DMS114 treated with DMSO at 0.1 percent for 48 hours (cell line): ENCODE measurements at regions not wholly inside any gene's neighbourhood (a gene's known extent, or its start where the extent isn't known, plus 50 kb on each side); places are given as distances from the start of the nearest gene placed in this dataset.
A peak's percentile ranks its signal among the peaks of the same experiment; 100 is the strongest.

ENCODE experiments used
- DNase-seq: peaks from one replicate; lab custom pipeline; 2025; ENCODE audit not compliant: unreplicated experiment; lab: John Stamatoyannopoulos, UW

GRCh38 chr18:68623342-68623741, 91.6 kb downstream of the TMX3 start:
- DNase-seq = peak; percentile 35

GRCh38 chr18:68611311-68611710, 103.6 kb downstream of the TMX3 start:
- DNase-seq = no peak

- DNase-seq = no peak
These were observed 105.9 kb downstream of the TMX3 start for GRCh38 chr18:68608851-68609490.

DNA sequence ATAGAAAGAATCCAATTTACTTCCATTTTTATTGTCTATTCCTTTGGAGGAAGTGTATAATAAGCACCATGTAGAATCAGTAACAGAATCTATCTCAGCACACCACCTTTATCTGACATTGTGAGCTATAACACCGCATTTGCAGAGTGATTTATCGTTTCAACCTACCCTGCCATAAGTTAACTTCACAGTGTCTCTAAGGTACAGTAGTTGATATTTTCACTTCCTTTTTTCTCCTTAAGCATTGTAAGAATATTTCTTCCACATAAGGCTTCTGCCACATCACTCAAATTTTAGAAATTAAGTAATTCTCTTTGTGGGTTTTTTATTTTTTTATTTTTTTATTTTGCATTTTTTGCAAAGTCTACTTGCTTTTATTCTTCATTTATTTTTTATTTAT, 107.1 kb downstream of the TMX3 start:
- DNase-seq = no peak

- no peak for DNase-seq
These were observed 110.7 kb downstream of the TMX3 start for GRCh38 chr18:68604256-68604655.

DNA sequence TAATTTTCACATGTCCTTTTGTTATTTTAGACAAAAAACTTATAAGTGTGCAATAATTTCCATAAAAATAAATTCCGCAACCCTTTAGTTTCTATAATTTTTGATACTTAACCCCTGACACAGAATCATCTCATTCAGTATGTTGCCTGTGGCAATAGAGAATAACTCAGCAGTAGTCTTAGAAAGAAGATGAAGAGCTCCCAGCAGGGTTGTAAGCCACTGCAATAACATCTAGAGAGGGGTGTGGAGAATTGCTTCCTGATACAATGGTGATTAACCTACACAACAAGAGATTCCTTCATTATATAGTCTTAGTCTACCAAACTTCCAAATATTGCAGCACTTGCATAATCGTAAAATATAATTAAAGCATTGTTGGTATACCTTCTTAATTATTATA, 118.9 kb downstream of the TMX3 start:
- no peak for DNase-seq

DNA sequence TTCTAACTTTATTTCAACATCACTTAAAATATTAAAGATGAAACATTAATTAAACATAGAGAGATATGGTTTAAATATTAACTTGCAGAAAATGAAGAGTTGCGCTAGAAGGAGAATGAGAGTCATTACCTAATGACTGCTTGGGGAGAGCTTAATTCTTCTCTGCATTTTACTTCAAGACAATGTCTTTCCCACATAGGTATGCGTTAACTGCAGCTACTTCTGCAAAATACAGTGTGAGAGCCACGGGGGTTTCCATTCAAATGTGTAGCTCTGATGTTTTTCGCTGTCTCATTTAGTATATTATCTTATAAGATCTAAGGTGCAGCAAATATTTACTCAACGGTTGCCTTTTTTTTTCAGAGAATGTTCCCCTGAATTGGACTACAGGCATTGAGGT, 126.7 kb downstream of the TMX3 start:
- DNase-seq = no peak

GRCh38 chr18:68583685-68584084, 131.2 kb downstream of the TMX3 start:
- no peak for DNase-seq

- DNase-seq = no peak
These were observed 140.6 kb downstream of the TMX3 start for GRCh38 chr18:68574311-68574710.

DNA sequence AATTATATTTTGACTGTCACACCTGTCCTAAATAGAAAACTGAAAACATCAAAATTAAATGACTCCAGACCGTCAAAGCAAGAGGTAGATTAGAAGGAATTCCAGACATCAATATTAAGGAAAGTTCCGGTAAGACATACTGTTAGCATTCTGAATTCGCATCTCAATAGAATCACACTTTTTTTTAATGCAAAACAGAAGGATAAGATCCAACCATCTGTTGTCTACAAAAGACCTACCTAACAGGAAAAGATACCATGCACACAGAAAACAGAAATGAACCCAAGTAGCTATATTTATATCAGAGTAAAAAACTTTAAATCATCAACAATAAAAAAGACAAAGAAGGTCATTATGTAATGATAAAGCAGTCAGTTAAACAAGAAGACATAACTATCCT, 145.0 kb downstream of the TMX3 start:
- no peak for DNase-seq

DNA sequence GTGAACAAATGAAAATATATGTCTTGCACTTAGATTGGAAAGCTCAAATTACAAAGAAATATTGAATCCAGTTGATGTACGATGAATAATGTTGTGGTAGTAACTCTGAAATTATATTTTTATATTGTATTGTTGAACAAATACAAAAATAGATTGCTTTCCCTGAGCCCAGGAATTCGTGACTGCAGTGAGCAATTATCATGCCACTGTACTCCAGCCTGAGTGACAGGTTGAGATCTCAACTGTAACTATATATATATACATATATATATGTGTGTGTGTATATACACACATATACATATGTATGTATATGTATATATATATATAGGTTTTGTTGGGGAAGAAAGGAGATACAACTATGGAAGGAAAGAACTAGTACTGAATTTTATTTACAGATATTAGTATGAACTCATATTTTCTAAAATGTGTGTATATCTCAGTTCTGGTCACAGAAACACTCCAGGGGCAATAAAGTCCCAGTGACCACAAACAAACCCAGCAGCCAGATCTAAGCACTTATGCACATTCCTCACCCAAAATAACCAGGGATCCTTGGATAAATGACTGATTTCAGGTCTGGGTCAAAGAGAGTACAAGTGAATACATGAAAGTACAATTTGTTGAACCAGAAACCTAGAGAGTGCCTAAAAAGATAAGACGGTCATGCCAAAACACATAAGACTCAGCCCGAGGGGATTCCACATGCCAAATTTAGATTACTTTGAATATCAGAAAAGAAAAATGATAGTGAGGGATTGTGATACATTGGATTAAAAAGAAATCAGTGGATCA, 146.3 kb downstream of the TMX3 start:
- no peak for DNase-seq

- no peak for DNase-seq
These were observed 147.9 kb downstream of the TMX3 start for GRCh38 chr18:68566991-68567390.

DNA sequence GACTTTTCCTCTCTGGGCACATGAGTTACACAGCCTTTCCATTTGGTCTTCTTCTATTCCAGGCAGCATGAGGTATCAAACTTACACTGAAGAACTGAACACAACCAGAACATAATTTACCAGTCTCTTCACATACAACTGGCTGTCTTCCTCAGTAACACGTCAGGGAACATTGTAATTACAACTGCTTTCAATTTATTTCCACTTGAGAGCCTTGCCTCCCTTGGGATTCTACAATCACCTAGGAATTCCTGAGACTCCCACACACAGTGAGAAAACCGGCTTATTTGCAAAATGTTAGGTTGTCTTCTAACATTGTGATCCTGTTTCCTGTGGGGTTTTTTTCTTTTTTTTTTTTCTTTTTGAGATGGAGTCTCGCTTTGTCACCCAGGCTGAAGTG, 149.9 kb downstream of the TMX3 start:
- no peak for DNase-seq

DNA sequence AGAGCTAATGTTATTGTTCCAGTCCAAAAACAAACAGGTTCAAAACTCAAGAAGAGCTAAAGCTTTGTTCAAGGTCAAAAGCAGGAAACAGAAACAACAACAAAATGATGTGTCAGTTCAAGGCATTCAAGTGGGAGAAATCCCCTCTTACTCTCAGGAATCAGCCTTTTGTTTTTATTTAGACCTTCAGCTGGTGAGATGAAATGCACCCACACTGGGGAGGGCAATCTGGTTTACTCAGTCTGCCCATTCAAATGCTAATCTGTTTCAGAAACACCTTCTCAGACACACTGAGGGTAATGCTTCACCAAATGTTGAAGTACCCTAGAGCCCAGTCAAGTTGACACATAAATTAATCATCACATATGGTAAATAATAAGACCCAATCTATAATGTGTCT, 150.6 kb downstream of the TMX3 start:
- DNase-seq = no peak

- no peak for DNase-seq
These were observed 154.8 kb downstream of the TMX3 start for GRCh38 chr18:68560128-68560527.

GRCh38 chr18:68557183-68557582, 157.7 kb downstream of the TMX3 start:
- DNase-seq = no peak

- no peak for DNase-seq
These were observed 159.0 kb downstream of the TMX3 start for GRCh38 chr18:68555879-68556301.

DNA sequence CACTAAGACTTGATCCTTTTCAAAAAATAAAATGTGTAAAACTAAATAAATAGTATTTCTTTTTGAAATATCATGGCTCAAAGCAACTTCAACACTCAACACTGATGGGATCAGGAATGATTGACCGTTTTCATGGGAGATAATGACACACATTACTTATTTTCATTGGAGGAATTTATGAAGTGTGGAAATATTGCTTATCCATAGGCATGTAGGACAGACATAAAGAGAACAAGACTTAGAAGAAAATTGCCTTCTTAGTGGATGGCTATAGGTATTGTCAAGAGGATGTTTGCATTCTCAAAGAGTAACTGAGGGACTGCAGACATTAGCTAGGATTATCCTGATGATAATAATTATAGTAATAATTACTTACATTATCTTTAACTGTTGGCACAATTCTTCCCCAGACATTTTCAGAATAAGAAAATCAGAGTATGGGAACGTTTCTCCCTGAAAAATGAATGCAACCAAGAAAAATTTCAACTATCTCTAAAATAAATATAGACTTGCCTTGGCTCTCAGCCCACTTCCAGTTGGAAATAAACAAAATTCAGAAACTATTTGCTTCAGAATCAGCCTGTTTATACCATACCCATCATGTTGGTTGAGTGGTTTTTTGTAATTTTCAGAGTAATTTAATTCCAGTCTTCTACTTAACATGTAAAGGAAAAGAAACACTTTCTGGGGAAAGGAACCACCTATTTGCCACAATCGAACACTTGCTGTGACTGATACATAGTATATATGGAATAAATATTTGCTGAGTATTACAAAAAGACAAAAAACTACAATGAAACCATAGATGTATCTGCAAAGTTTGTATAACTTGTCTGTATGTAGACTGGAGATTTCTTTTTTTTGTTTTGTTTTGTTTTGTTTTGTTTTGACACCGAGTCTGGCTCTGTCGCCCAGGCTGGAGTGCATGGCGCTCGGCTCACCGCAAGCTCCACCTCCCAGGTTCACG, 165.7 kb downstream of the TMX3 start:
- no peak for DNase-seq

DNA sequence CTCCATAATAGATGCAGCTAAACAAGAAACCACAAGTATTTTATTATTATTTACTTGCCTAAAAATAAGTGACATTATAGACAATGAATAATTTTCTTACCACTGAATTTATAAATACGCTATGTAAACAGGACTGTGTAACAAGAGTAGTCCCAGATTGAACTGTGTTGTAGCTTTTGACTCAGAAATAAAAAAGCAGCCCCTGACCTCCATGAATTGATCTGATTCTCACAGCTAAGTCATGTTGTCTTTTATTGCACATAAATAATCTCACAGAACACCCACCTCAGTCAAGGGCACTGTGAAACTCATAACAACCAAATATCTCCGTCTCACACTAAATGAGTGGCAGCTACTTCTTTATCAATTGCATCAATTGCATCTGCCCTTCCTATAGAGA, 171.6 kb downstream of the TMX3 start:
- DNase-seq = no peak

DNA sequence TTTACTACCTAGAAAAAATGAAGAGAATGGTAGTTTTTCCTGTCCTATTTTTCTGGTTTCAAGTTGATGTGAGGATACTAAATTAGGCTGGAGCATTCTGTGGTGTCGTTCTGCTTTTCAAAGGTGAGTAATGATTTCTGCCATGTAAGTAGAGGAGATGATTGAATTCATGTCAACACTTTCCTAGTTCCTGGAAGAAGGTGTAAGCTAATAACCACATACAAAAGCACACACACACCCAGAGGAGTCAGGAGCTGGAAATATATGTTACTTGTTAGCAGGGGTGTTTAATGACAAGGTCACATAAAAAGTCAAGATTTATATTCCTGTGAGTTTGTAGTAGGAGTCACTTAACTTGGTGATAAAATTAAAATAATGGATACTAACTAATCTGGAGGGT, 172.1 kb downstream of the TMX3 start:
- DNase-seq = no peak

DNA sequence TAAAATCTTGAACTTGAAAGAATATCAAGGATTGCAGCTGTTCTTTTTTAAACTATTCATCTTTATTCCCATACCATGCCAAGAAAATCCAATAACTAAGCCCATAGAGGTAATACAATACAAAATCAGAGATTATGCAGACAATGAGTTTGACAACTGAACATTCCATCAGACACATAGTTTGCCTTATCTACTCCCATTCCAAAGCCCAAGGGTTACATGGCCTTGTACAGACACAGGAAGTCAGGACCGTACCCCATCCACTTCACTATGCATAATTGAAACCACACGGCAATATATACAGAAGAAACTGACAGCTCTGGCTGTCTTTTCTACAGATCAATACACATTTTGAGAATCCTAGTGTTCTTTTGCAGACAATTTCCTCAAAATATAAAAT, 181.3 kb downstream of the TMX3 start:
- DNase-seq = no peak
